ENCODE measurements at regions not wholly inside any gene's neighbourhood (a gene's known extent, or its start where the extent isn't known, plus 50 kb on each side); places are given as distances from the start of the nearest gene placed in this dataset.

DNA sequence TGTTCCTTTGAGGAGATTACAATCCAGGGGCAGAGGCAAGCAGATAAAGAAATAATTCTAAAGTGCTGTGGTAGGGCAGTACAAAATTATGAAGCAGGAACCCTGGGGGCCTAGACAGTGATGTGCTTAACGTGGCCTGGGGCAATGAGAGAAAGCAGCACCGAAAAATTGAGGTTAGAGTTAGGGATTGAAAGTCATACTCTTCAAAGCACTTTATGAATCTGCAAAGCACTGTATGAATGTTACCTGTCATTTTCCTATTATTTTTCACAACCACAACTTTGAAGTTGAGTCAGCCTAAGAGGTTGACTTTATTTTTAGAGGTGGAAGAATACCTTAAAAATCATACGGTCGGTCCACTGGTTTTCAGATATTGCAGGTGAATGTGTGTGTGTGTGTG is 183.4 kb upstream of the NFIA start:
- TF ChIP-seq, protein P1, sequence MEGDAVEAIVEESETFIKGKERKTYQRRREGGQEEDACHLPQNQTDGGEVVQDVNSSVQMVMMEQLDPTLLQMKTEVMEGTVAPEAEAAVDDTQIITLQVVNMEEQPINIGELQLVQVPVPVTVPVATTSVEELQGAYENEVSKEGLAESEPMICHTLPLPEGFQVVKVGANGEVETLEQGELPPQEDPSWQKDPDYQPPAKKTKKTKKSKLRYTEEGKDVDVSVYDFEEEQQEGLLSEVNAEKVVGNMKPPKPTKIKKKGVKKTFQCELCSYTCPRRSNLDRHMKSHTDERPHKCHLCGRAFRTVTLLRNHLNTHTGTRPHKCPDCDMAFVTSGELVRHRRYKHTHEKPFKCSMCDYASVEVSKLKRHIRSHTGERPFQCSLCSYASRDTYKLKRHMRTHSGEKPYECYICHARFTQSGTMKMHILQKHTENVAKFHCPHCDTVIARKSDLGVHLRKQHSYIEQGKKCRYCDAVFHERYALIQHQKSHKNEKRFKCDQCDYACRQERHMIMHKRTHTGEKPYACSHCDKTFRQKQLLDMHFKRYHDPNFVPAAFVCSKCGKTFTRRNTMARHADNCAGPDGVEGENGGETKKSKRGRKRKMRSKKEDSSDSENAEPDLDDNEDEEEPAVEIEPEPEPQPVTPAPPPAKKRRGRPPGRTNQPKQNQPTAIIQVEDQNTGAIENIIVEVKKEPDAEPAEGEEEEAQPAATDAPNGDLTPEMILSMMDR (IDR thresholded peaks at IDR 0.05): no peak
- TF ChIP-seq POLR2A (IDR thresholded peaks at IDR 0.05): no peak

All from thyroid gland (tissue), 4 donors.